SK-N-SH (cell line): ENCODE measurements at regions not wholly inside any gene's neighbourhood (a gene's known extent, or its start where the extent isn't known, plus 50 kb on each side); places are given as distances from the start of the nearest gene placed in this dataset.

ENCODE experiments used
- CTCF ChIA-PET: fragments of 300-600, 350-600 bp; formaldehyde crosslinking; extraction: SDS; loops from one replicate; lab custom pipeline; 2021; lab: Yijun Ruan, JAX
- POLR2A ChIA-PET: fragments of 350-600 bp; sonication (Branson Sonifier 250); formaldehyde crosslinking; extraction: SDS; loops from one replicate; lab custom pipeline; 2020; ENCODE audit warnings: antibody characterized with exemption, inconsistent platforms; lab: Yijun Ruan, JAX
- DNase-seq: peaks from one replicate; pipeline ENCODE4 v3.0.0; 2012
- H2AFZ ChIP-seq: fragments of 200-600 bp; sonication (generic); 2 replicates; pipeline ENCODE4 v1.8.1; 2016; ENCODE audit warnings: antibody characterized with exemption, mild to moderate bottlenecking, low read depth
- H3F3A ChIP-seq: fragments of 200-600 bp; sonication (generic); replicated peaks from 2 replicates; pipeline ENCODE3; 2016; ENCODE audit warnings: antibody characterized with exemption, mild to moderate bottlenecking; ENCODE audit not compliant: insufficient read depth
- H3K27ac ChIP-seq, 2 experiments: fragments of 200-500 bp in 1 of 2; fragments of 200-600 bp in 1 of 2; sonication (Bioruptor generic) in 1 of 2; sonication (generic), shearing (Covaris generic) in 1 of 2; 2 replicates each; pipeline versions ENCODE4 v1.5.1 to v1.6.1; 2014 to 2016; ENCODE audit warnings: low read depth in 2 of 2, inconsistent platforms in 1 of 2, low read length in 1 of 2, mild to moderate bottlenecking in 1 of 2, mixed read lengths in 1 of 2
- H3K27me3 ChIP-seq: fragments of 200-600 bp; sonication (generic), shearing (Covaris generic); 2 replicates; pipeline ENCODE4 v1.6.1; 2016; ENCODE audit warnings: mixed run types; ENCODE audit not compliant: insufficient read depth
- H3K36me3 ChIP-seq, 2 experiments: fragments of 200-500 bp in 1 of 2; fragments of 200-600 bp in 1 of 2; sonication (Bioruptor generic) in 1 of 2; sonication (generic) in 1 of 2; replicated peaks in 1 of 2; 2 replicates each; pipeline versions ENCODE3 to v1.5.1; 2014 to 2016; ENCODE audit warnings: low read length in 1 of 2, mild to moderate bottlenecking in 1 of 2; ENCODE audit not compliant: insufficient read depth in 2 of 2, control insufficient read depth in 1 of 2
- H3K4me1 ChIP-seq, 2 experiments: fragments of 200-500 bp in 1 of 2; fragments of 200-600 bp in 1 of 2; sonication (Bioruptor generic) in 1 of 2; sonication (generic), shearing (Covaris generic) in 1 of 2; 2 replicates each; pipeline versions ENCODE4 v1.5.1 to v1.6.1; 2014 to 2016; ENCODE audit warnings: low read depth in 1 of 2, low read length in 1 of 2, mixed run types in 1 of 2; ENCODE audit not compliant: insufficient read depth in 2 of 2, control insufficient read depth in 1 of 2
- H3K4me2 ChIP-seq: fragments of 200-600 bp; sonication (generic), shearing (Covaris generic); 2 replicates; pipeline ENCODE4 v1.6.1; 2017; ENCODE audit warnings: mixed run types
- H3K4me3 ChIP-seq, 2 experiments: fragments of 200-500 bp in 1 of 2; fragments of 200-600 bp in 1 of 2; sonication (Bioruptor generic) in 1 of 2; sonication (generic), shearing (Covaris generic) in 1 of 2; 2 replicates each; pipeline versions ENCODE4 v1.5.1 to v1.8.1; 2014 to 2016; ENCODE audit warnings: low read depth in 2 of 2, inconsistent platforms in 1 of 2, low read length in 1 of 2, mild to moderate bottlenecking in 1 of 2, mixed read lengths in 1 of 2, moderate library complexity in 1 of 2
- H3K79me2 ChIP-seq: fragments of 200-600 bp; sonication (generic); 2 replicates; pipeline ENCODE4 v1.8.1; 2017; ENCODE audit warnings: mild to moderate bottlenecking; ENCODE audit not compliant: insufficient read depth
- H3K9ac ChIP-seq: fragments of 200-600 bp; sonication (generic); 2 replicates; pipeline ENCODE4 v1.6.1; 2017; ENCODE audit warnings: mixed run types
- H3K9me2 ChIP-seq: fragments of 200-600 bp; sonication (generic); 2 replicates; pipeline ENCODE4 v1.6.1; 2017; ENCODE audit warnings: mixed run types
- H3K9me3 ChIP-seq: fragments of 200-600 bp; sonication (generic); 2 replicates; pipeline ENCODE4 v1.6.1; 2017; ENCODE audit warnings: mixed run types, mild to moderate bottlenecking, moderate library complexity
- H4K20me1 ChIP-seq: fragments of 200-600 bp; sonication (generic); 2 replicates; pipeline ENCODE4 v1.6.1; 2017; ENCODE audit warnings: mild to moderate bottlenecking, mixed run types; ENCODE audit not compliant: insufficient read depth
- EP300 ChIP-seq, 2 experiments: IDR thresholded peaks; 2 replicates each; pipeline versions ENCODE4 v1.4.0 to v1.6.1; 2012; ENCODE audit warnings: borderline replicate concordance in 1 of 2, low read depth in 1 of 2, low read length in 1 of 2
- GABPA ChIP-seq: IDR thresholded peaks from 2 replicates; pipeline ENCODE4 v1.4.0; 2012; ENCODE audit warnings: low read depth, mild to moderate bottlenecking
- IRF3 ChIP-seq: fragments of 150-350 bp; IDR thresholded peaks from 2 replicates; pipeline ENCODE4 v1.6.1; 2016; ENCODE audit warnings: mild to moderate bottlenecking, low read depth, low read length
- MEF2A ChIP-seq: IDR thresholded peaks from 2 replicates; pipeline ENCODE4 v1.4.0; 2012; ENCODE audit warnings: low read depth, borderline replicate concordance
- MXI1 ChIP-seq: IDR thresholded peaks from 2 replicates; pipeline ENCODE4 v1.6.1; 2012; ENCODE audit warnings: mild to moderate bottlenecking, low read depth, low read length, improper control_type of control experiment
- REST ChIP-seq: IDR thresholded peaks from 2 replicates; pipeline ENCODE4 v1.6.1; 2012; ENCODE audit warnings: mild to moderate bottlenecking, low read depth, low read length, moderate library complexity
- SMC3 ChIP-seq: IDR thresholded peaks from 2 replicates; pipeline ENCODE4 v1.6.1; 2012; ENCODE audit warnings: low read depth, low read length, improper control_type of control experiment
- TAF1 ChIP-seq: IDR thresholded peaks from 2 replicates; pipeline ENCODE4 v1.6.1; 2012; ENCODE audit warnings: low read depth, mild to moderate bottlenecking, low read length, moderate library complexity, borderline replicate concordance
- TEAD4 ChIP-seq: IDR thresholded peaks from 2 replicates; pipeline ENCODE4 v1.4.0; 2012; ENCODE audit warnings: mild to moderate bottlenecking, borderline replicate concordance; ENCODE audit not compliant: insufficient read depth
- USF1 ChIP-seq: IDR thresholded peaks from 2 replicates; pipeline ENCODE4 v1.4.0; 2012; ENCODE audit warnings: low read depth, borderline replicate concordance
- YY1 ChIP-seq: IDR thresholded peaks from 2 replicates; pipeline ENCODE4 v1.4.0; 2012; ENCODE audit warnings: low read depth, mild to moderate bottlenecking
- WGBS: methylation state at CpG from one replicate; pipeline ENCODE4 v1.1.6; 2017; ENCODE audit warnings: low lambda C conversion rate; 5-methylcytosine and 5-hydroxymethylcytosine counted together
- TF ChIP-seq, protein P1 (sequence below): fragments of 150-350 bp; IDR thresholded peaks from 2 replicates; pipeline ENCODE4 v1.6.1; 2017; ENCODE audit warnings: antibody characterized with exemption, low read length, low read depth, borderline replicate concordance

DNA sequence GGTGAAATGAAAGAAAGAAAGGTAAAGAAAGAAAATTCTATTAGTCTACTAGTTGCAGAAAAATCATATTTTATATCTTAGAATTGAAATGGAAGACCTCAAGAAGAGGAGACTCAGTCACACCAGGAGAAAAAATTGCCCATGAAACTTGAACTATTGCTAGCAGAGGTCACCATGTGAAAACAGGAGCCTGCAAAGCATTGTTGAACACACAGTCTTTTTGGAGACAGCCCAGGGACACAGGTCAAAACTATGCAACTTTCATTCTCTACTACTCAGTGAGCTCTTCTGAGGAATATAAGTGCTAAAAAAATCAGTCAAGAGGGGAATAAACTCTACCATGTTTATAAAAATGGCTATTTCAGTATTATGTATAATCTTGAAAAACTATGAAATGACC lies 89.8 kb upstream of the TENT5A start (continued):
- TF ChIP-seq, protein P1, sequence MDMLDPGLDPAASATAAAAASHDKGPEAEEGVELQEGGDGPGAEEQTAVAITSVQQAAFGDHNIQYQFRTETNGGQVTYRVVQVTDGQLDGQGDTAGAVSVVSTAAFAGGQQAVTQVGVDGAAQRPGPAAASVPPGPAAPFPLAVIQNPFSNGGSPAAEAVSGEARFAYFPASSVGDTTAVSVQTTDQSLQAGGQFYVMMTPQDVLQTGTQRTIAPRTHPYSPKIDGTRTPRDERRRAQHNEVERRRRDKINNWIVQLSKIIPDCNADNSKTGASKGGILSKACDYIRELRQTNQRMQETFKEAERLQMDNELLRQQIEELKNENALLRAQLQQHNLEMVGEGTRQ, result no peak
- no peak for TF ChIP-seq TEAD4

GRCh38 chr6:81838724-81839426 lies 86.4 kb upstream of the TENT5A start:
- no peak for DNase-seq
- H3K79me2 ChIP-seq, result no peaks in the 10 kb centered on the region
- POLR2A ChIA-PET, result no interaction called here
- no peaks in the 10 kb centered on the region for H3F3A ChIP-seq
- H3K27me3 ChIP-seq, result no peaks in the 10 kb centered on the region
- no peak overlapping the region for H3K9ac ChIP-seq
- H2AFZ ChIP-seq, result no peak overlapping the region
- H3K4me2 ChIP-seq, result no peak overlapping the region
- TF ChIP-seq MXI1 (no peak), YY1 (no peak), MEF2A (no peak), GABPA (no peak), IRF3 (no peak), USF1 (no peak), TAF1 (no peak), SMC3 (no peak), REST (no peak), EP300 (IDR thresholded peaks at IDR 0.05; ENCODE audit: borderline replicate concordance in 1 of 2, low read depth in 1 of 2, low read length in 1 of 2) (no peak)
- H3K36me3 ChIP-seq, result no peaks in the 10 kb centered on the region
- peaks cover 0 to 6% of the 10 kb centered on the region in 2 experiments; a peak in 2 of 4 replicates for H3K4me1 ChIP-seq
- no peak overlapping the region for H3K27ac ChIP-seq
- 92% methylated on average over 1 of the region's 1 CpG for WGBS
- H4K20me1 ChIP-seq, result no peaks in the 10 kb centered on the region
- no peaks in the 10 kb centered on the region for H3K9me3 ChIP-seq
- H3K9me2 ChIP-seq, result no peaks in the 10 kb centered on the region
- H3K4me3 ChIP-seq, result no peak overlapping the region
- CTCF ChIA-PET, result interaction anchor here (0.7 kb wide), 1 partner anchor 1659 kb away, joined by 4 read pairs; no protein-coding TSS in a partner anchor
